NB4 (cell line): ENCODE measurements at regions not wholly inside any gene's neighbourhood (a gene's known extent, or its start where the extent isn't known, plus 50 kb on each side); places are given as distances from the start of the nearest gene placed in this dataset.

Experiments
- DNase-seq: peaks from one replicate; pipeline ENCODE4 v3.0.0; 2010; ENCODE audit warnings: low read depth
- H3K4me3 ChIP-seq: one replicate; pipeline ENCODE4 v1.5.1; 2011; ENCODE audit warnings: mild to moderate bottlenecking, low read depth, low read length, moderate library complexity
- MYC ChIP-seq: IDR thresholded peaks from 2 replicates; pipeline ENCODE4 v1.6.1; 2011; ENCODE audit warnings: low read depth, low read length
- POLR2A ChIP-seq: IDR thresholded peaks from 2 replicates; pipeline ENCODE4 v1.6.1; 2011; ENCODE audit warnings: mild to moderate bottlenecking; ENCODE audit not compliant: insufficient read length; ENCODE audit errors: extremely low read depth
- TF ChIP-seq, protein P1 (sequence below): IDR thresholded peaks from 2 replicates; pipeline ENCODE4 v1.6.1; 2011; ENCODE audit warnings: low read depth, low read length
- TF ChIP-seq, protein P2 (sequence below): IDR thresholded peaks from one replicate; pipeline ENCODE4 v1.5.1; 2012; ENCODE audit warnings: low read depth, low read length

DNA sequence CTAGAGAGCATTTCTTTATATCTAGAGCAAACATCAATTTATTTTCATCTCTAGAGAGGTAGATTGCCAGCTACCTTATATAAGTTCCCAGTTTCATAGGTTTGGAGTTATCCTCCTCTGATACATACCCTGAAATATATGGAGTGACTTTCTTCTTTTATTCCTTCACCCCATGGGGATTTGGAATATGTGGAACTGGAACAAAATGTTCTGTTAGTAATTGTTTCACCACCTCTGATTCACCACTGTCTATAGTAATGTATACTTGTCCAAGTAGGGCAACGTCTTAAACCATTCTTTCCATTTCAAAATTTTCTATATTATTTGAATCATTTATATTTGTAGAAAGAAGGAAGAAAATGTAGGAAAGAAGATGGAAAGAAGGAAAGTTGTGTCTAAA, 511.2 kb upstream of the KCND2 start:
- TF ChIP-seq, protein P1, sequence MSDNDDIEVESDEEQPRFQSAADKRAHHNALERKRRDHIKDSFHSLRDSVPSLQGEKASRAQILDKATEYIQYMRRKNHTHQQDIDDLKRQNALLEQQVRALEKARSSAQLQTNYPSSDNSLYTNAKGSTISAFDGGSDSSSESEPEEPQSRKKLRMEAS, result no peak
- TF ChIP-seq MYC (no peak), POLR2A (no peak)
- TF ChIP-seq, protein P2, sequence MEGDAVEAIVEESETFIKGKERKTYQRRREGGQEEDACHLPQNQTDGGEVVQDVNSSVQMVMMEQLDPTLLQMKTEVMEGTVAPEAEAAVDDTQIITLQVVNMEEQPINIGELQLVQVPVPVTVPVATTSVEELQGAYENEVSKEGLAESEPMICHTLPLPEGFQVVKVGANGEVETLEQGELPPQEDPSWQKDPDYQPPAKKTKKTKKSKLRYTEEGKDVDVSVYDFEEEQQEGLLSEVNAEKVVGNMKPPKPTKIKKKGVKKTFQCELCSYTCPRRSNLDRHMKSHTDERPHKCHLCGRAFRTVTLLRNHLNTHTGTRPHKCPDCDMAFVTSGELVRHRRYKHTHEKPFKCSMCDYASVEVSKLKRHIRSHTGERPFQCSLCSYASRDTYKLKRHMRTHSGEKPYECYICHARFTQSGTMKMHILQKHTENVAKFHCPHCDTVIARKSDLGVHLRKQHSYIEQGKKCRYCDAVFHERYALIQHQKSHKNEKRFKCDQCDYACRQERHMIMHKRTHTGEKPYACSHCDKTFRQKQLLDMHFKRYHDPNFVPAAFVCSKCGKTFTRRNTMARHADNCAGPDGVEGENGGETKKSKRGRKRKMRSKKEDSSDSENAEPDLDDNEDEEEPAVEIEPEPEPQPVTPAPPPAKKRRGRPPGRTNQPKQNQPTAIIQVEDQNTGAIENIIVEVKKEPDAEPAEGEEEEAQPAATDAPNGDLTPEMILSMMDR, result no peak
- no peak for DNase-seq
- no peak overlapping the region for H3K4me3 ChIP-seq

DNA sequence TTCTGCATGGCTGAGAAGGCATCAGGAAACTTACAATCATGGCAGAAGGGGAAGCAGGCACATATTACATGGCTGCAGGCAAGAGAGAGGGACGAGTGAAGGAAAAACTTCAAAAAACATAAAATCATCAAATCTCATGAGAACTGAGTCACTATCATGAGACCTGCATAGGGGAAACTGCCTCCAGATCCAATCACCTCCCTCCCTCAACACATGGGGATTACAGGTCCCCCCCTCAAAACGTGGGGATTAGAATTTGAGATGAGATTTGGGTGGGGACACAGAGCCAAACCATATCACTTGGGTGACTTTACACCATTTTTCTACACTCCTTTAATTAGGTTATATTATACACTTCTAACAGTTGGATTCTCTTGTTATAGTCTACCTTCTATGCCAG, 490.7 kb upstream of the KCND2 start:
- TF ChIP-seq POLR2A, result no peak
- no peak for DNase-seq
- no peak overlapping the region for H3K4me3 ChIP-seq

DNA sequence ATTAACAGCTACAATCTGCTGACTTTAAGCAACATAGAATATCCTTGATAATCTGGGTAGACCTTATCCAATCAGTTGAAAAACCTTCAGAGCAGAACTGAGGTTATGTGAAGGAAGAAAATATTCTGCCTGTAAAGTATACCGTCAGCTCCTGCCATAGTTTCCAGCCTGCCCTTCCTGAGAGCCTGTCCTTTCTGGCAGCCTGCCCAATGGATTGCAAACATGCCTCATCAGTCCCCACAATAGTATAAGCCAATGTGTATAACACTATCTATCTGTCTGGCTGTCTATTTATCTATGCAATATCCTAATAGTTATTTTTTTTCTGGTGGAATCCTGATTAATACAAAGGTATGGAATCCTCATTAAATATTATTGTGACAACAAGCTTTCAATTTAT, 489.2 kb upstream of the KCND2 start:
- no peak overlapping the region for H3K4me3 ChIP-seq
- no peak for DNase-seq
- no peak for TF ChIP-seq POLR2A
- TF ChIP-seq MYC, result no peak
- TF ChIP-seq, protein P1, result no peak
- TF ChIP-seq, protein P2, result no peak

DNA sequence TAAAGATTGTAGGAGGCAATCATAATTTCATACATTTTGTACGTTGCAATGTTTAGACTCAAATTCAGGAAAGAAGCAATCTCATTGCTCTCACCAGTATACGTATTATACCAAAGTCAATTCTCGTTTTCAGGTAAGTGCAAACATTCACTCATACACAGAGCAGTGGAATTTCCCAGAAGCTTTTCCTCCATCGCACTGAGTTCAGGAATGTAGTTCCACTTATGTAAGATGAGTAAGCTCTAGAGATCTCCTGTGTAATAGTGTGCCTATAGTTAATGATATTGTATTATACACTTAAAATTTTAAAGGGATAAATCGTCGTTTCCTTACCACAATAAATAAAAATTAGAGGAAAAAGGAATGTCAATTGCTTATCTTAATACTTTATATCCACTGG, 470.8 kb upstream of the KCND2 start:
- DNase-seq, result no peak
- no peak overlapping the region for H3K4me3 ChIP-seq
- TF ChIP-seq, protein P1, result no peak
- TF ChIP-seq MYC (no peak), POLR2A (no peak)
- TF ChIP-seq, protein P2, result no peak

DNA sequence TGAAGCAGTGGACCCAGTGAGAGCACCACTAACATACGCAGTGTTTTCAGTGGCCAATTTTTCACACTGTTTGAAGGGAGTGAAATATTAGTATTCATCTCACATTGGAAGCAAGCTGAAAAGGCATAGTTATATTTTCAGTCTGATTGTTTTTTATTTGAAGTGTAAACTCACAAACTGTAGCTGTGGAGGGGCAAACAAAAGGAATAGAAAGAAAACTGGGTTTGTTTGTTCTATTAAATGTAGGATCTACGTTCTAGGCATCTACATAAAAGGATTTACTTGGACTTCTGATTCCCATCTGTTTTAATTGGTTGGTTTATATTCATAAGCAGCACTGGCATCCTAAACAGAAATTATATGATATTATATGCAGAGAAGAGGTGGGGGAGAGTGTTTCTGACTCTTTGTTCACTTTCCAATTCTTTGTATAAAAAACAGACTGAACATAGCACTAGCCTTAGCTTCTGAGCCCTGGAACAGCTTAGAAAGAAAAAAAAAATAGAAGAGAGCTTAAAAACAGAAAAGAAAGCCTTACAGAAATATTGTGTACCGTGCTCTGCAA, 447.8 kb upstream of the KCND2 start:
- DNase-seq, result no peak
- TF ChIP-seq, protein P2, result no peak
- TF ChIP-seq, protein P1, result no peak
- TF ChIP-seq MYC (no peak), POLR2A (no peak)
- no peak overlapping the region for H3K4me3 ChIP-seq

DNA sequence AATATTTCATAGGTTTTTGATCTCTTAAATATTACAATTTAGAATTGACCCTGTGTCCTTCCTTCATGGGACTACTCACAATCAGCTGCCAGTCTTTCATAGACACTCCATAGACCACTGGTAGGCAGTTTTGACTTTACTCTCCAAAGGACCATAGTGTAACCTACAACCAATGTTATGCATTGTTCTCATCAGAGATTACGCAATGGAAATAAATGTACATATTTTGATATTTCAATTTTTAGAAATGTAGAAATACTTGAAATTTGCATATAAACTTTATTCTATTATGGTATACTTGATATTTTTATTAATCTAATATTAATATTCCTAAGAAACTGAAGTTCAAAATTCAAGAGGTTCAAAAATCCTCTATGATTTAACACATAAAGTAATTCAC, 446.4 kb upstream of the KCND2 start:
- TF ChIP-seq POLR2A (no peak), MYC (no peak)
- TF ChIP-seq, protein P1, result no peak
- TF ChIP-seq, protein P2, result no peak
- no peak overlapping the region for H3K4me3 ChIP-seq
- DNase-seq, result no peak
